Thyroid gland (tissue), 4 donors: ENCODE measurements at regions not wholly inside any gene's neighbourhood (a gene's known extent, or its start where the extent isn't known, plus 50 kb on each side); places are given as distances from the start of the nearest gene placed in this dataset.

ENCODE experiments used
- CTCF ChIP-seq, 6 experiments: fragments of 200-600 bp in 3 of 6; fragments of 450-650 bp in 3 of 6; sonication (generic) in 3 of 6; IDR thresholded peaks; one replicate each; pipeline ENCODE4 v1.5.1; 2016 to 2019; ENCODE audit warnings: antibody characterized with exemption in 6 of 6, mild to moderate bottlenecking in 2 of 6, inconsistent platforms in 1 of 6, moderate library complexity in 1 of 6
- POLR2A ChIP-seq, 2 donors: fragments of 450-650 bp; IDR thresholded peaks; one replicate each; pipeline ENCODE4 v1.6.1; 2017; ENCODE audit warnings: antibody characterized with exemption in 2 of 2, mild to moderate bottlenecking in 2 of 2, moderate library complexity in 1 of 2

GRCh38 chr4:4697584-4697983 is 155.7 kb upstream of the STX18 start:
- TF ChIP-seq CTCF (IDR thresholded peaks at IDR 0.05), result no peak
- TF ChIP-seq POLR2A (IDR thresholded peaks at IDR 0.05), result no peak
